ENCODE measurements at regions not wholly inside any gene's neighbourhood (a gene's known extent, or its start where the extent isn't known, plus 50 kb on each side); places are given as distances from the start of the nearest gene placed in this dataset.

GRCh38 chr6:33923857-33924514, 120.2 kb upstream of the MLN start:
- no peak for DNase-seq (ENCODE audit: low read depth in 2 of 2)

- DNase-seq (ENCODE audit: low read depth in 2 of 2): no peak
These were observed 117.9 kb upstream of the MLN start for GRCh38 chr6:33921745-33922144.

GRCh38 chr6:33918175-33918695, 114.4 kb upstream of the MLN start:
- no peak for DNase-seq (ENCODE audit: low read depth in 2 of 2)

GRCh38 chr6:33915134-33915533, 111.3 kb upstream of the MLN start:
- DNase-seq (ENCODE audit: low read depth in 2 of 2): no peak

- DNase-seq (ENCODE audit: low read depth in 2 of 2): no peak
These were observed 110.8 kb upstream of the MLN start for GRCh38 chr6:33914645-33915044.

GRCh38 chr6:33912195-33912594, 108.4 kb upstream of the MLN start:
- no peak for DNase-seq (ENCODE audit: low read depth in 2 of 2)

GRCh38 chr6:33911488-33911887, 107.7 kb upstream of the MLN start:
- no peak for DNase-seq (ENCODE audit: low read depth in 2 of 2)

- DNase-seq (ENCODE audit: low read depth in 2 of 2): no peak
These were observed 106.8 kb upstream of the MLN start for GRCh38 chr6:33910594-33910993.

GRCh38 chr6:33909737-33910136, 105.9 kb upstream of the MLN start:
- DNase-seq (ENCODE audit: low read depth in 2 of 2): no peak

GRCh38 chr6:33908025-33908424, 104.2 kb upstream of the MLN start:
- no peak for DNase-seq (ENCODE audit: low read depth in 2 of 2)

- DNase-seq (ENCODE audit: low read depth in 2 of 2): no peak
These were observed 103.4 kb upstream of the MLN start for GRCh38 chr6:33907227-33907626.

- DNase-seq (ENCODE audit: low read depth in 2 of 2): no peak
These were observed 102.6 kb upstream of the MLN start for GRCh38 chr6:33906439-33906838.

- DNase-seq (ENCODE audit: low read depth in 2 of 2): no peak
These were observed 101.3 kb upstream of the MLN start for GRCh38 chr6:33905071-33905609.

- no peak for DNase-seq (ENCODE audit: low read depth in 2 of 2)
These were observed 100.9 kb upstream of the MLN start for GRCh38 chr6:33904747-33905065.

GRCh38 chr6:33904050-33904746, 100.4 kb upstream of the MLN start:
- no peak for DNase-seq (ENCODE audit: low read depth in 2 of 2)

GRCh38 chr6:33903579-33903978, 99.8 kb upstream of the MLN start:
- DNase-seq (ENCODE audit: low read depth in 2 of 2): no peak

- DNase-seq (ENCODE audit: low read depth in 2 of 2): no peak
These were observed 98.7 kb upstream of the MLN start for GRCh38 chr6:33902457-33902853.

GRCh38 chr6:33901822-33902456, 98.1 kb upstream of the MLN start:
- no peak for DNase-seq (ENCODE audit: low read depth in 2 of 2)

- DNase-seq (ENCODE audit: low read depth in 2 of 2): no peak
These were observed 95.0 kb upstream of the MLN start for GRCh38 chr6:33898771-33899170.

- DNase-seq (ENCODE audit: low read depth in 2 of 2): no peak
These were observed 93.5 kb upstream of the MLN start for GRCh38 chr6:33897189-33897780.

- DNase-seq (ENCODE audit: low read depth in 2 of 2): no peak
These were observed 92.8 kb upstream of the MLN start for GRCh38 chr6:33896391-33897188.

GRCh38 chr6:33895988-33896387, 92.2 kb upstream of the MLN start:
- no peak for DNase-seq (ENCODE audit: low read depth in 2 of 2)
